AG04449 (cell line): ENCODE measurements at regions not wholly inside any gene's neighbourhood (a gene's known extent, or its start where the extent isn't known, plus 50 kb on each side); places are given as distances from the start of the nearest gene placed in this dataset.
"Not testable (repeated sequence)": the region's sequence is repeated elsewhere in the genome, so short reads cannot be mapped to it uniquely, and the experiment has no call there.

Source experiments
- CTCF ChIA-PET: fragments of 350-600 bp; formaldehyde crosslinking; extraction: SDS; loops from one replicate; lab custom pipeline; 2021; ENCODE audit warnings: antibody characterized with exemption; lab: Yijun Ruan, JAX
- POLR2A ChIA-PET: fragments of 400-600, 350-600 bp; formaldehyde crosslinking; extraction: SDS; loops from one replicate; lab custom pipeline; 2020; ENCODE audit warnings: antibody characterized with exemption, inconsistent platforms; lab: Yijun Ruan, JAX
- DNase-seq: peaks from one replicate; pipeline ENCODE4 v3.0.0-alpha.2; 2010; ENCODE audit warnings: low read depth, low spot score
- H3K4me3 ChIP-seq: 2 replicates; pipeline ENCODE4 v1.5.1; 2011; ENCODE audit warnings: low read depth, mild to moderate bottlenecking, control low read depth, low read length
- CTCF ChIP-seq: IDR thresholded peaks from one replicate; pipeline ENCODE4 v1.5.1; 2011; ENCODE audit warnings: mild to moderate bottlenecking, moderate library complexity, low read length, control low read depth, inconsistent platforms; ENCODE audit not compliant: insufficient read depth; ENCODE audit errors: missing control alignments

GRCh38 chr14:85010186-85010585 is 519.8 kb upstream of the FLRT2 start:
- TF ChIP-seq CTCF = no peak
- ChIA-PET POLR2A (no interaction called here), CTCF (no interaction called here)
- no peak for DNase-seq
- H3K4me3 ChIP-seq = no peak overlapping the region

GRCh38 chr14:85016496-85016895 is 513.4 kb upstream of the FLRT2 start:
- POLR2A ChIA-PET = no interaction called here
- DNase-seq = no peak
- no peak for TF ChIP-seq CTCF
- H3K4me3 ChIP-seq = no peak overlapping the region
- CTCF ChIA-PET = no interaction called here

GRCh38 chr14:85023866-85024265 is 506.1 kb upstream of the FLRT2 start:
- H3K4me3 ChIP-seq, POLR2A ChIA-PET, CTCF ChIA-PET, DNase-seq: not testable (repeated sequence)

- no peak overlapping the region for H3K4me3 ChIP-seq
- no peak for DNase-seq
- ChIA-PET POLR2A (no interaction called here), CTCF (no interaction called here)
- no peak for TF ChIP-seq CTCF
Observed at GRCh38 chr14:85024931-85025330, 505.0 kb upstream of the FLRT2 start.

GRCh38 chr14:85027681-85028370 is 502.1 kb upstream of the FLRT2 start:
- ChIA-PET CTCF (no interaction called here), POLR2A (no interaction called here)
- no peak for TF ChIP-seq CTCF
- no peak overlapping the region for H3K4me3 ChIP-seq
- no peak for DNase-seq

GRCh38 chr14:85037411-85037810 is 492.5 kb upstream of the FLRT2 start:
- no peak for DNase-seq
- TF ChIP-seq CTCF = no peak
- no peak overlapping the region for H3K4me3 ChIP-seq
- CTCF ChIA-PET = no interaction called here
- POLR2A ChIA-PET = no interaction called here
